ENCODE measurements at regions not wholly inside any gene's neighbourhood (a gene's known extent, or its start where the extent isn't known, plus 50 kb on each side); places are given as distances from the start of the nearest gene placed in this dataset.

DNA sequence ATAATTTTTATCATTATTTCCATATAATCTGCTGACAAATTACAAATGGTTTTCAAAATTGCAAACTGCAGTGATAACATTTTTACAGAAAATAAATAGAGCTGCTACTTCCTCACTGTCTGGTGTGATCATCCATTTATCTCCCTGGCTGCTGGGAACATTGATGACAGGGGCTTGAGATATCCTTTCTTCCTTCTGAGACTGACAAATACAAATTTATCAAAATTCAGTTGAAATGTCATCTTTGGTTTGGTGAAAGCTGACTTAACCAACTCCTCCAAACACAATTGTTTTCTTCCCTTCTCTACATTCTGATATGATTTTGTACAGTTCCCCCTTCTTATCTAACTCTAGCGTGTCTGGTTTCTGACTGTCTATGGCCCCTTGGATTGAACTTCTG, 611.8 kb upstream of the KLF4 start:
- TF ChIP-seq, protein P1, sequence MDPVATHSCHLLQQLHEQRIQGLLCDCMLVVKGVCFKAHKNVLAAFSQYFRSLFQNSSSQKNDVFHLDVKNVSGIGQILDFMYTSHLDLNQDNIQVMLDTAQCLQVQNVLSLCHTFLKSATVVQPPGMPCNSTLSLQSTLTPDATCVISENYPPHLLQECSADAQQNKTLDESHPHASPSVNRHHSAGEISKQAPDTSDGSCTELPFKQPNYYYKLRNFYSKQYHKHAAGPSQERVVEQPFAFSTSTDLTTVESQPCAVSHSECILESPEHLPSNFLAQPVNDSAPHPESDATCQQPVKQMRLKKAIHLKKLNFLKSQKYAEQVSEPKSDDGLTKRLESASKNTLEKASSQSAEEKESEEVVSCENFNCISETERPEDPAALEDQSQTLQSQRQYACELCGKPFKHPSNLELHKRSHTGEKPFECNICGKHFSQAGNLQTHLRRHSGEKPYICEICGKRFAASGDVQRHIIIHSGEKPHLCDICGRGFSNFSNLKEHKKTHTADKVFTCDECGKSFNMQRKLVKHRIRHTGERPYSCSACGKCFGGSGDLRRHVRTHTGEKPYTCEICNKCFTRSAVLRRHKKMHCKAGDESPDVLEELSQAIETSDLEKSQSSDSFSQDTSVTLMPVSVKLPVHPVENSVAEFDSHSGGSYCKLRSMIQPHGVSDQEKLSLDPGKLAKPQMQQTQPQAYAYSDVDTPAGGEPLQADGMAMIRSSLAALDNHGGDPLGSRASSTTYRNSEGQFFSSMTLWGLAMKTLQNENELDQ (tag by site-specific recombination; IDR thresholded peaks at IDR 0.05; ENCODE audit: low read depth) = no peak
- TF ChIP-seq, protein P2, sequence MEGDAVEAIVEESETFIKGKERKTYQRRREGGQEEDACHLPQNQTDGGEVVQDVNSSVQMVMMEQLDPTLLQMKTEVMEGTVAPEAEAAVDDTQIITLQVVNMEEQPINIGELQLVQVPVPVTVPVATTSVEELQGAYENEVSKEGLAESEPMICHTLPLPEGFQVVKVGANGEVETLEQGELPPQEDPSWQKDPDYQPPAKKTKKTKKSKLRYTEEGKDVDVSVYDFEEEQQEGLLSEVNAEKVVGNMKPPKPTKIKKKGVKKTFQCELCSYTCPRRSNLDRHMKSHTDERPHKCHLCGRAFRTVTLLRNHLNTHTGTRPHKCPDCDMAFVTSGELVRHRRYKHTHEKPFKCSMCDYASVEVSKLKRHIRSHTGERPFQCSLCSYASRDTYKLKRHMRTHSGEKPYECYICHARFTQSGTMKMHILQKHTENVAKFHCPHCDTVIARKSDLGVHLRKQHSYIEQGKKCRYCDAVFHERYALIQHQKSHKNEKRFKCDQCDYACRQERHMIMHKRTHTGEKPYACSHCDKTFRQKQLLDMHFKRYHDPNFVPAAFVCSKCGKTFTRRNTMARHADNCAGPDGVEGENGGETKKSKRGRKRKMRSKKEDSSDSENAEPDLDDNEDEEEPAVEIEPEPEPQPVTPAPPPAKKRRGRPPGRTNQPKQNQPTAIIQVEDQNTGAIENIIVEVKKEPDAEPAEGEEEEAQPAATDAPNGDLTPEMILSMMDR (tag by site-specific recombination; IDR thresholded peaks at IDR 0.05) = no peak
- TF ChIP-seq, protein P3, sequence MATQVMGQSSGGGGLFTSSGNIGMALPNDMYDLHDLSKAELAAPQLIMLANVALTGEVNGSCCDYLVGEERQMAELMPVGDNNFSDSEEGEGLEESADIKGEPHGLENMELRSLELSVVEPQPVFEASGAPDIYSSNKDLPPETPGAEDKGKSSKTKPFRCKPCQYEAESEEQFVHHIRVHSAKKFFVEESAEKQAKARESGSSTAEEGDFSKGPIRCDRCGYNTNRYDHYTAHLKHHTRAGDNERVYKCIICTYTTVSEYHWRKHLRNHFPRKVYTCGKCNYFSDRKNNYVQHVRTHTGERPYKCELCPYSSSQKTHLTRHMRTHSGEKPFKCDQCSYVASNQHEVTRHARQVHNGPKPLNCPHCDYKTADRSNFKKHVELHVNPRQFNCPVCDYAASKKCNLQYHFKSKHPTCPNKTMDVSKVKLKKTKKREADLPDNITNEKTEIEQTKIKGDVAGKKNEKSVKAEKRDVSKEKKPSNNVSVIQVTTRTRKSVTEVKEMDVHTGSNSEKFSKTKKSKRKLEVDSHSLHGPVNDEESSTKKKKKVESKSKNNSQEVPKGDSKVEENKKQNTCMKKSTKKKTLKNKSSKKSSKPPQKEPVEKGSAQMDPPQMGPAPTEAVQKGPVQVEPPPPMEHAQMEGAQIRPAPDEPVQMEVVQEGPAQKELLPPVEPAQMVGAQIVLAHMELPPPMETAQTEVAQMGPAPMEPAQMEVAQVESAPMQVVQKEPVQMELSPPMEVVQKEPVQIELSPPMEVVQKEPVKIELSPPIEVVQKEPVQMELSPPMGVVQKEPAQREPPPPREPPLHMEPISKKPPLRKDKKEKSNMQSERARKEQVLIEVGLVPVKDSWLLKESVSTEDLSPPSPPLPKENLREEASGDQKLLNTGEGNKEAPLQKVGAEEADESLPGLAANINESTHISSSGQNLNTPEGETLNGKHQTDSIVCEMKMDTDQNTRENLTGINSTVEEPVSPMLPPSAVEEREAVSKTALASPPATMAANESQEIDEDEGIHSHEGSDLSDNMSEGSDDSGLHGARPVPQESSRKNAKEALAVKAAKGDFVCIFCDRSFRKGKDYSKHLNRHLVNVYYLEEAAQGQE (tag by site-specific recombination; IDR thresholded peaks at IDR 0.05) = no peak
- no peak for TF ChIP-seq ZNF335 (tag by site-specific recombination; conservative IDR thresholded peaks at IDR 0.05)
